K562 (cell line): ENCODE measurements at regions not wholly inside any gene's neighbourhood (a gene's known extent, or its start where the extent isn't known, plus 50 kb on each side); places are given as distances from the start of the nearest gene placed in this dataset.
A peak's percentile ranks its signal among the peaks of the same experiment; 100 is the strongest.

ENCODE experiments used
- ADNP ChIP-seq: fragments of 200-800 bp; sonication (Bioruptor generic); IDR thresholded peaks from 2 replicates; pipeline ENCODE4 v1.6.1; 2016; ENCODE audit warnings: missing genetic modification characterization, missing compliant biosample characterization
- BRD9 ChIP-seq: fragments of 450-650 bp; IDR thresholded peaks from 2 replicates; pipeline ENCODE4 v1.6.1; 2018; ENCODE audit warnings: low read depth; ENCODE audit not compliant: partially characterized antibody
- DMBX1 ChIP-seq: fragments of 250-450 bp; sonication (Bioruptor Pico); IDR thresholded peaks from 2 replicates; pipeline ENCODE4 v1.8.0; 2022; ENCODE audit warnings: inconsistent platforms, mild to moderate bottlenecking, moderate library complexity, borderline replicate concordance
- EZH2 ChIP-seq: IDR thresholded peaks from 2 replicates; pipeline ENCODE4 v1.6.1; 2012; ENCODE audit warnings: low read depth, mild to moderate bottlenecking, inconsistent platforms, low read length, borderline replicate concordance
- FOXA1 ChIP-seq: fragments of 450-650 bp; IDR thresholded peaks from 2 replicates; pipeline ENCODE4 v1.6.1; 2016; ENCODE audit warnings: mild to moderate bottlenecking, borderline replicate concordance
- GTF2A2 ChIP-seq: IDR thresholded peaks from 2 replicates; pipeline ENCODE4 v1.6.1; 2016; ENCODE audit warnings: mild to moderate bottlenecking, missing genetic modification characterization, missing compliant biosample characterization
- LARP7 ChIP-seq: fragments of 450-650 bp; IDR thresholded peaks from 2 replicates; pipeline ENCODE4 v1.6.1; 2016
- MCM7 ChIP-seq, 2 experiments: fragments of 450-650 bp; IDR thresholded peaks; 2 replicates each; pipeline ENCODE4 v1.6.1; 2016 to 2018
- PHF21A ChIP-seq: fragments of 450-650 bp; IDR thresholded peaks from 2 replicates; pipeline ENCODE4 v1.6.1; 2017; ENCODE audit warnings: low read depth, borderline replicate concordance
- PHF8 ChIP-seq: fragments of 200-600 bp; sonication (generic); IDR thresholded peaks from 2 replicates; pipeline ENCODE4 v1.6.1; 2012; ENCODE audit warnings: mixed run types, mild to moderate bottlenecking, inconsistent platforms, low read length, moderate library complexity, borderline replicate concordance
- POLR2G ChIP-seq: fragments of 200-400 bp; formaldehyde crosslinking; IDR thresholded peaks from 2 replicates; pipeline ENCODE4 v1.6.1; 2017; ENCODE audit warnings: low read depth, mild to moderate bottlenecking, antibody characterized with exemption, low read length, moderate library complexity
- POLR3A ChIP-seq: IDR thresholded peaks from 2 replicates; pipeline ENCODE4 v1.6.1; 2011; ENCODE audit warnings: borderline replicate concordance, mild to moderate bottlenecking, moderate library complexity; ENCODE audit not compliant: insufficient read length, insufficient read depth; ENCODE audit errors: extremely low read depth
- RAD21 ChIP-seq, 2 experiments: fragments of 250-450 bp in 1 of 2; fragments of 450-650 bp in 1 of 2; sonication (Bioruptor Pico) in 1 of 2; formaldehyde crosslinking in 1 of 2; IDR thresholded peaks in 1 of 2; conservative IDR thresholded peaks in 1 of 2; 2 replicates each; pipeline versions ENCODE4 v1.4.0 to v1.8.0; 2020 to 2022; ENCODE audit warnings: mild to moderate bottlenecking in 2 of 2, moderate library complexity in 1 of 2
- RHOXF2B ChIP-seq: fragments of 250-450 bp; sonication (Bioruptor Pico); conservative IDR thresholded peaks from 2 replicates; pipeline ENCODE4 v1.5.1; 2021
- SMARCE1 ChIP-seq: fragments of 450-650 bp; IDR thresholded peaks from 2 replicates; pipeline ENCODE4 v1.7.1; 2016; ENCODE audit warnings: mild to moderate bottlenecking
- ZC3H11A ChIP-seq: IDR thresholded peaks from 2 replicates; pipeline ENCODE4 v1.6.1; 2012; ENCODE audit warnings: low read depth, low read length, improper control_type of control experiment
- ZNF408 ChIP-seq: fragments of 250-450 bp; sonication (Bioruptor Pico); IDR thresholded peaks from 2 replicates; pipeline ENCODE4 v1.4.0; 2020; ENCODE audit warnings: low read depth, mild to moderate bottlenecking, moderate library complexity
- ZNF778 ChIP-seq: fragments of 450-650 bp; formaldehyde crosslinking; IDR thresholded peaks from 2 replicates; pipeline ENCODE4 v1.4.0; 2020; ENCODE audit warnings: mild to moderate bottlenecking, moderate library complexity
- TF ChIP-seq, protein P1 (sequence below): fragments of 450-650 bp; IDR thresholded peaks from 2 replicates; pipeline ENCODE4 v1.6.1; 2017; ENCODE audit warnings: antibody characterized with exemption
- TF ChIP-seq, protein P2 (sequence below): fragments of 450-650 bp; IDR thresholded peaks from 2 replicates; pipeline ENCODE4 v1.6.1; 2016; ENCODE audit warnings: antibody characterized with exemption
- TF ChIP-seq, protein P3 (sequence below): fragments of 150-350 bp; conservative IDR thresholded peaks from 2 replicates; pipeline ENCODE4 v1.6.1; 2014; ENCODE audit warnings: low read length
- TF ChIP-seq, protein P4 (sequence below): sonication (generic); formaldehyde crosslinking; IDR thresholded peaks from 2 replicates; pipeline ENCODE4 v1.8.0; 2022; ENCODE audit warnings: mild to moderate bottlenecking, missing genetic modification reagents

DNA sequence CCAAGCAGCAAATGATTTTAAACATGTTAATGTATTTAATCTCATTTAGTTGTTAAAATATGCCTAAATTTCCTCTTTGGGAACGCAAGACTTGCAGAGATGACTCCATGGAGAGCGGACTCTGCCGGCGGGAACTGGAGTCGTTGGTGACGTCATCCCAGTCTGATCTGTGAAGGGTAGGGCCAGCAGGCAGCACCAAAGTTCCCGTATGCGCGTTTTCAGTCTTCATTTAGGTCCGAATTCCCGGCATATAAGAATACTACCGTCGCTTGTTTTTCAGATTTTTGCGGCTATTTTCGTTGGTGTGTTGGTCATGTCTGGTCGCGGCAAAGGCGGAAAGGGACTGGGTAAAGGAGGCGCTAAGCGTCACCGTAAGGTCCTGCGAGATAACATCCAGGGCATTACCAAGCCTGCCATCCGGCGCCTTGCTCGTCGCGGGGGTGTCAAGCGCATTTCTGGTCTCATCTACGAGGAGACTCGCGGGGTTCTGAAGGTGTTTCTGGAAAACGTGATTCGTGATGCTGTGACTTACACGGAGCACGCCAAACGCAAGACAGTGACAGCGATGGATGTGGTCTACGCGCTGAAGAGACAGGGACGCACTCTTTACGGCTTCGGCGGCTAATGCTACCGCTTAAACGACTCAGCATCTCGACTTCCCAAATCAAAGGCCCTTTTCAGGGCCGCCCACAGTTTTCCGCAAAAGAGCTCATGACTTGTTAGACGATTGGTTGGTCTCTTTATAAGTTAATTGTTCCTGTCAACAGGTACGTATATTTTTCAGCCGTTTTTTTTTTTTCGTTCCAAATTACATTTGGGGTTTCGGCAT lies 117.3 kb downstream of the HFE start (continued):
- TF ChIP-seq, protein P1, sequence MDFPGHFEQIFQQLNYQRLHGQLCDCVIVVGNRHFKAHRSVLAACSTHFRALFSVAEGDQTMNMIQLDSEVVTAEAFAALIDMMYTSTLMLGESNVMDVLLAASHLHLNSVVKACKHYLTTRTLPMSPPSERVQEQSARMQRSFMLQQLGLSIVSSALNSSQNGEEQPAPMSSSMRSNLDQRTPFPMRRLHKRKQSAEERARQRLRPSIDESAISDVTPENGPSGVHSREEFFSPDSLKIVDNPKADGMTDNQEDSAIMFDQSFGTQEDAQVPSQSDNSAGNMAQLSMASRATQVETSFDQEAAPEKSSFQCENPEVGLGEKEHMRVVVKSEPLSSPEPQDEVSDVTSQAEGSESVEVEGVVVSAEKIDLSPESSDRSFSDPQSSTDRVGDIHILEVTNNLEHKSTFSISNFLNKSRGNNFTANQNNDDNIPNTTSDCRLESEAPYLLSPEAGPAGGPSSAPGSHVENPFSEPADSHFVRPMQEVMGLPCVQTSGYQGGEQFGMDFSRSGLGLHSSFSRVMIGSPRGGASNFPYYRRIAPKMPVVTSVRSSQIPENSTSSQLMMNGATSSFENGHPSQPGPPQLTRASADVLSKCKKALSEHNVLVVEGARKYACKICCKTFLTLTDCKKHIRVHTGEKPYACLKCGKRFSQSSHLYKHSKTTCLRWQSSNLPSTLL: peak; percentile 100
- TF ChIP-seq, protein P2, sequence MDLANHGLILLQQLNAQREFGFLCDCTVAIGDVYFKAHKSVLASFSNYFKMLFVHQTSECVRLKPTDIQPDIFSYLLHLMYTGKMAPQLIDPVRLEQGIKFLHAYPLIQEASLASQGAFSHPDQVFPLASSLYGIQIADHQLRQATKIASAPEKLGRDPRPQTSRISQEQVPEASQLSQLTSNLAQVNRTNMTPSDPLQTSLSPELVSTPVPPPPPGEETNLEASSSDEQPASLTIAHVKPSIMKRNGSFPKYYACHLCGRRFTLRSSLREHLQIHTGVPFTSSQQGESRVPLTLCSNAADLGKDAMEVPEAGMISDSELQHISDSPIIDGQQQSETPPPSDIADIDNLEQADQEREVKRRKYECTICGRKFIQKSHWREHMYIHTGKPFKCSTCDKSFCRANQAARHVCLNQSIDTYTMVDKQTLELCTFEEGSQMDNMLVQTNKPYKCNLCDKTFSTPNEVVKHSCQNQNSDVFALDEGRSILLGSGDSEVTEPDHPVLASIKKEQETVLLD: peak; percentile 3
- TF ChIP-seq BRD9 (peak; percentile 97), EZH2 (no peak), PHF8 (peak; percentile 68), LARP7 (peak; percentile 73; the same call in 1 of the 2 replicates), PHF21A (peak; percentile 80), ZNF778 (CRISPR knock-in tag) (no peak), ZC3H11A (no peak; the same call in 1 of the 2 replicates), DMBX1 (CRISPR knock-in tag) (no peak; the same call in 1 of the 2 replicates), ADNP (no peak), POLR3A (no peak), ZNF408 (CRISPR knock-in tag) (no peak; the same call in 1 of the 2 replicates), FOXA1 (no peak), SMARCE1 (peak; percentile 44), MCM7 (IDR thresholded peaks at IDR 0.05) (no peak), RAD21 (CRISPR knock-in tag; conservative IDR thresholded peaks at IDR 0.05 in 1 of 2, IDR thresholded peaks at IDR 0.05 in 1 of 2) (peak in 1 of 2 experiments; percentile 29; a peak in 2 of 4 replicates), GTF2A2 (peak; percentile 91), RHOXF2B (0 out of 2 replicates have a peak, but pooled peaks have one; percentile 16), POLR2G (peak; percentile 99)
- TF ChIP-seq, protein P3, sequence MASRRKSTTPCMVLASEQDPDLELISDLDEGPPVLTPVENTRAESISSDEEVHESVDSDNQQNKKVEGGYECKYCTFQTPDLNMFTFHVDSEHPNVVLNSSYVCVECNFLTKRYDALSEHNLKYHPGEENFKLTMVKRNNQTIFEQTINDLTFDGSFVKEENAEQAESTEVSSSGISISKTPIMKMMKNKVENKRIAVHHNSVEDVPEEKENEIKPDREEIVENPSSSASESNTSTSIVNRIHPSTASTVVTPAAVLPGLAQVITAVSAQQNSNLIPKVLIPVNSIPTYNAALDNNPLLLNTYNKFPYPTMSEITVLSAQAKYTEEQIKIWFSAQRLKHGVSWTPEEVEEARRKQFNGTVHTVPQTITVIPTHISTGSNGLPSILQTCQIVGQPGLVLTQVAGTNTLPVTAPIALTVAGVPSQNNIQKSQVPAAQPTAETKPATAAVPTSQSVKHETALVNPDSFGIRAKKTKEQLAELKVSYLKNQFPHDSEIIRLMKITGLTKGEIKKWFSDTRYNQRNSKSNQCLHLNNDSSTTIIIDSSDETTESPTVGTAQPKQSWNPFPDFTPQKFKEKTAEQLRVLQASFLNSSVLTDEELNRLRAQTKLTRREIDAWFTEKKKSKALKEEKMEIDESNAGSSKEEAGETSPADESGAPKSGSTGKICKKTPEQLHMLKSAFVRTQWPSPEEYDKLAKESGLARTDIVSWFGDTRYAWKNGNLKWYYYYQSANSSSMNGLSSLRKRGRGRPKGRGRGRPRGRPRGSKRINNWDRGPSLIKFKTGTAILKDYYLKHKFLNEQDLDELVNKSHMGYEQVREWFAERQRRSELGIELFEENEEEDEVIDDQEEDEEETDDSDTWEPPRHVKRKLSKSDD: peak; percentile 91; the same call in 1 of the 2 replicates
- TF ChIP-seq, protein P4, sequence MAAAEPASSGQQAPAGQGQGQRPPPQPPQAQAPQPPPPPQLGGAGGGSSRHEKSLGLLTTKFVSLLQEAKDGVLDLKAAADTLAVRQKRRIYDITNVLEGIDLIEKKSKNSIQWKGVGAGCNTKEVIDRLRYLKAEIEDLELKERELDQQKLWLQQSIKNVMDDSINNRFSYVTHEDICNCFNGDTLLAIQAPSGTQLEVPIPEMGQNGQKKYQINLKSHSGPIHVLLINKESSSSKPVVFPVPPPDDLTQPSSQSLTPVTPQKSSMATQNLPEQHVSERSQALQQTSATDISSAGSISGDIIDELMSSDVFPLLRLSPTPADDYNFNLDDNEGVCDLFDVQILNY: peak; percentile 92
